ENCODE measurements at regions not wholly inside any gene's neighbourhood (a gene's known extent, or its start where the extent isn't known, plus 50 kb on each side); places are given as distances from the start of the nearest gene placed in this dataset.

- no peak for TF ChIP-seq ZFX (IDR thresholded peaks at IDR 0.05; ENCODE audit: borderline replicate concordance)
- TF ChIP-seq, protein P1, sequence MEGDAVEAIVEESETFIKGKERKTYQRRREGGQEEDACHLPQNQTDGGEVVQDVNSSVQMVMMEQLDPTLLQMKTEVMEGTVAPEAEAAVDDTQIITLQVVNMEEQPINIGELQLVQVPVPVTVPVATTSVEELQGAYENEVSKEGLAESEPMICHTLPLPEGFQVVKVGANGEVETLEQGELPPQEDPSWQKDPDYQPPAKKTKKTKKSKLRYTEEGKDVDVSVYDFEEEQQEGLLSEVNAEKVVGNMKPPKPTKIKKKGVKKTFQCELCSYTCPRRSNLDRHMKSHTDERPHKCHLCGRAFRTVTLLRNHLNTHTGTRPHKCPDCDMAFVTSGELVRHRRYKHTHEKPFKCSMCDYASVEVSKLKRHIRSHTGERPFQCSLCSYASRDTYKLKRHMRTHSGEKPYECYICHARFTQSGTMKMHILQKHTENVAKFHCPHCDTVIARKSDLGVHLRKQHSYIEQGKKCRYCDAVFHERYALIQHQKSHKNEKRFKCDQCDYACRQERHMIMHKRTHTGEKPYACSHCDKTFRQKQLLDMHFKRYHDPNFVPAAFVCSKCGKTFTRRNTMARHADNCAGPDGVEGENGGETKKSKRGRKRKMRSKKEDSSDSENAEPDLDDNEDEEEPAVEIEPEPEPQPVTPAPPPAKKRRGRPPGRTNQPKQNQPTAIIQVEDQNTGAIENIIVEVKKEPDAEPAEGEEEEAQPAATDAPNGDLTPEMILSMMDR (IDR thresholded peaks at IDR 0.05): no peak
- no peak overlapping the region for H3K27ac ChIP-seq
These were observed 380.1 kb upstream of the PRR16 start for GRCh38 chr5:120083851-120084542.

GRCh38 chr5:120084543-120084870 lies 379.6 kb upstream of the PRR16 start:
- TF ChIP-seq, protein P1 (IDR thresholded peaks at IDR 0.05): no peak
- TF ChIP-seq ZFX (IDR thresholded peaks at IDR 0.05; ENCODE audit: borderline replicate concordance): no peak
- H3K27ac ChIP-seq: no peak overlapping the region

- TF ChIP-seq ZFX (IDR thresholded peaks at IDR 0.05; ENCODE audit: borderline replicate concordance): no peak
- TF ChIP-seq, protein P1 (IDR thresholded peaks at IDR 0.05): no peak
- no peak overlapping the region for H3K27ac ChIP-seq
These were observed 378.0 kb upstream of the PRR16 start for GRCh38 chr5:120086081-120086480.

- TF ChIP-seq, protein P1 (IDR thresholded peaks at IDR 0.05): no peak
- no peak for TF ChIP-seq ZFX (IDR thresholded peaks at IDR 0.05; ENCODE audit: borderline replicate concordance)
- no peak overlapping the region for H3K27ac ChIP-seq
These were observed 375.7 kb upstream of the PRR16 start for GRCh38 chr5:120088412-120088811.

- no peak overlapping the region for H3K27ac ChIP-seq
- no peak for TF ChIP-seq ZFX (IDR thresholded peaks at IDR 0.05; ENCODE audit: borderline replicate concordance)
- TF ChIP-seq, protein P1 (IDR thresholded peaks at IDR 0.05): no peak
These were observed 375.3 kb upstream of the PRR16 start for GRCh38 chr5:120088836-120089235.

DNA sequence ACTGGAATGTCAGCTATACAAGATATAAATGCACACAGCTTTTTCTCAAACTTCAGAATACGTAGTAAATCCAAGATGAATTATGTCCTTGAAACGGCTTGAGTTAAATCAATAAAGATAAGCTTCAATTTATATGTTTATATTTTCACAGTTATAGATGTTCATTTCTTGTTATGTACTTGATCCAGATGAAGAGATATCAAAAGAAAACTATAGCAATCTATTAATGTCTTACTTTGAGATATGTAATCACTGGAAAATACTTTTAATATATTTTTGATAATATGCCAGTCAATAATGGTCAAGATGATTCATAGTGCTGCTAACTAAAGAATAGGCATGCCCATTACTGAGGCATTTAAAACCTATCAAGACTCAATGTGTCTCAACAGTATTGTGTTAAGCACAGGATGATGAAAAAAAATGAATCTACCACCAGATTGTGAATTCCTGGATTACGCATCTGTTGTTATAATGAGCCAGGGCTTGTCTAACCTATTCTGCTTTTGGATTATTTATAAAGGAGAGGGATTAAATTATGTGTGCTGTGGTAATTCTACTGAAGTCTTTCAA lies 372.6 kb upstream of the PRR16 start:
- no peak overlapping the region for H3K27ac ChIP-seq
- TF ChIP-seq, protein P1 (IDR thresholded peaks at IDR 0.05): no peak
- no peak for TF ChIP-seq ZFX (IDR thresholded peaks at IDR 0.05; ENCODE audit: borderline replicate concordance)

GRCh38 chr5:120092649-120093048 lies 371.5 kb upstream of the PRR16 start:
- no peak for TF ChIP-seq ZFX (IDR thresholded peaks at IDR 0.05; ENCODE audit: borderline replicate concordance)
- TF ChIP-seq, protein P1 (IDR thresholded peaks at IDR 0.05): no peak
- H3K27ac ChIP-seq: no peak overlapping the region

Measured in 22Rv1 (cell line).